HL-60 (cell line): ENCODE measurements at regions not wholly inside any gene's neighbourhood (a gene's known extent, or its start where the extent isn't known, plus 50 kb on each side); places are given as distances from the start of the nearest gene placed in this dataset.

Experiments
- CTCF ChIP-seq: IDR thresholded peaks from one replicate; pipeline ENCODE4 v1.5.1; 2011; ENCODE audit warnings: low read length, control low read depth, inconsistent platforms; ENCODE audit not compliant: insufficient read depth
- GABPA ChIP-seq: IDR thresholded peaks from 2 replicates; pipeline ENCODE4 v1.6.1; 2012; ENCODE audit warnings: low read depth
- POLR2AphosphoS5 ChIP-seq: IDR thresholded peaks from 2 replicates; pipeline ENCODE4 v1.6.1; 2012; ENCODE audit warnings: low read depth
- REST ChIP-seq: IDR thresholded peaks from 2 replicates; pipeline ENCODE4 v1.6.1; 2012; ENCODE audit warnings: low read depth; ENCODE audit not compliant: insufficient replicate concordance
- SPI1 ChIP-seq: IDR thresholded peaks from 2 replicates; pipeline ENCODE4 v1.6.1; 2012; ENCODE audit warnings: low read depth, mild to moderate bottlenecking, borderline replicate concordance

GRCh38 chr3:132872711-132873110, 150.5 kb upstream of the NPHP3 start:
- TF ChIP-seq CTCF (no peak), POLR2AphosphoS5 (no peak), REST (no peak), SPI1 (no peak), GABPA (no peak)
